Gastroesophageal sphincter (tissue), 3 donors: ENCODE measurements at regions not wholly inside any gene's neighbourhood (a gene's known extent, or its start where the extent isn't known, plus 50 kb on each side); places are given as distances from the start of the nearest gene placed in this dataset.

ENCODE experiments used
- CTCF ChIP-seq, 4 experiments: fragments of 200-600 bp in 2 of 4; fragments of 450-650 bp in 2 of 4; sonication (generic) in 1 of 4; IDR thresholded peaks; one replicate each; pipeline ENCODE4 v1.5.1; 2017 to 2019; ENCODE audit warnings: antibody characterized with exemption in 4 of 4, mild to moderate bottlenecking in 2 of 4, moderate library complexity in 2 of 4
- POLR2A ChIP-seq, 2 donors: fragments of 450-650 bp; IDR thresholded peaks; one replicate each; pipeline ENCODE4 v1.6.1; 2017; ENCODE audit warnings: antibody characterized with exemption in 2 of 2, mild to moderate bottlenecking in 2 of 2, moderate library complexity in 1 of 2
- POLR2AphosphoS5 ChIP-seq: sonication (generic); formaldehyde crosslinking; IDR thresholded peaks from one replicate; pipeline ENCODE4 v1.6.1; 2017; ENCODE audit warnings: antibody characterized with exemption

- TF ChIP-seq CTCF (IDR thresholded peaks at IDR 0.05) (no peak), POLR2AphosphoS5 (no peak), POLR2A (IDR thresholded peaks at IDR 0.05) (no peak)
Measured at GRCh38 chr4:133592106-133592505, 443.0 kb downstream of the PCDH10 start.
